ENCODE measurements at regions not wholly inside any gene's neighbourhood (a gene's known extent, or its start where the extent isn't known, plus 50 kb on each side); places are given as distances from the start of the nearest gene placed in this dataset.

DNA sequence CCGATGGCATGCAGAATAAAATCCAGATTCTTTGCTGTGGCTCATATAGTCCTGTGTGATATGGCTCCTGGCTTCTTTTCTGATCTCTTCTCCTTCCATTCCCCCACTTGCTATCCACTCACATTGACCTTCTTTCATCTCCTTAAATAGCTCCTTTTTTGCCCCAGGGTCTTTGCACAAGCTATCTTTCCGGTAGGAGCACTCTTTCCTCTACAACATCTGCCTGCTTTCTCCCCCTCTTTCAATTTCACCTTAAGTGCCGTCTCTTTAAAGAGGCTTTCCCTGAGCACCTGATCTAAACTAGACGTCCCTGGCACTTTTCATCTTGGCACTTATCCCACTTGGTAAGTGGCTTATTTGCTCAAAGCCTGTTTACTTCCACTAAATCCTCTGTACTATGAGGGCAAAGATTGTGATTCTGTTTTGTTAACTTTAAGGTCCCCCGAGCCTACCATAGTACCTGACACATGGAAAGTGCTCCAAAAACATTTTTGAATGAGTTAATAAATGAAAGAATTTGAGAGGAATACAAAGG is 323.3 kb upstream of the TLE3 start:
- no peak for DNase-seq

DNA sequence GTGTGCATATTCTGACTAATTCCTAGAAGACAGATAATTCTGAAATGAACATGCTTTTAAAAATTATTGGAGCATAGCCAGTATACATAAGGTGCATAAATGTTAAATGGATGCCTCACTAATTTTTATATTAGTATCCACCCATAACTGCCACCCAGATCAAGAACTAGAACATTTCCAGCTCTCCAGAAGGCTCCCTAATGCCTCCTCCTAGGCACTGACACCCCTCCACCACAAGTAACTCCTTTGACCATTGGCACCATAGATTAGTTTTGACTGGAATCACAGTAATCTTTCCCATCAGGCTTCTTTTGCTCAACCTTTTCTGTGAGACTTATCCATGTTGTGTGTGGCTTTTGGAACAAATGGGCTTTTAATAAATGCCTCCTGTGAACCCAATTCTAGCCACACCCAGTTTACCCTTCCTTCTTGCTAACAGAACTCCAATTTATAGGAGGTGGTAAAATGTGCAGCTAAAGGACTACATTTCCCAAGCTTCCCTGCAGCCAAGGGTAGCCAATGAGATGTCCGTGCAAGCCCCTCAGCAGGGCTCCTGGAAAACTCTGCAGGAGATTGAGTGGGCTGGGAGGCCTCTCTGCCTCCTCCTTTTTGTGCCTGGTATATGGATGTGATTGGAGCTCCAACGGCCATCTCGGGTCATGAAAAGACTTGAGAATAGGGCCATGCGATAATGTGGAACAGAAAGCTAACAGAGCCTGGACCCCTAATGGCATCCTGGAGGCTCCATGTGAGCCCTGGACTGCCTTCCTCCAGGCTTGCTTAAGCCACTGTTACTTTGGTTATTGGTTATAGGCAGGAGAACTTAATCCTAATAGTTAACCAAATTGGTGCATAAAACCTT is 322.6 kb upstream of the TLE3 start:
- DNase-seq, result no peak

DNA sequence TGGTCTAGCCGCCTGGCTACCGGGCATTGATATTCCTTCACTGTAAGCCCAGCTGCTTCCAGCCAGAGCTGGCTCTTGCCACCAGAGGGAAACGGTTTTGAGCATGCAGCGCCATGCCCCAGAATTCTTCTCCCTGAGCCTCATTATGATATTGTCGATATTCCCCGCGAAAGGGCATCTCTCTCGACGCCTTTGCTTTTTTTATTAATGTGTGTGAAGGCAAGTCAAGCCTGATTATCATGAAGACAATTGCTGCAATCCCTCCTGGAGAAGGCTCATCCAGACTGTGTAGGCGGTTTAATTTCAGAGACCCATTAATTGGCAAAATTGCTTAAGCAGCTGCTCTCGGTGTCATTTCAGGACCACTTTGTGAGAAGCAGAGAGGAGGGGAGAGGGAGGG is 321.2 kb upstream of the TLE3 start:
- no peak for DNase-seq

- no peak for DNase-seq
These were observed 319.8 kb upstream of the TLE3 start for GRCh38 chr15:70417535-70417934.

GRCh38 chr15:70416829-70417228 is 319.1 kb upstream of the TLE3 start:
- DNase-seq, result no peak

DNA sequence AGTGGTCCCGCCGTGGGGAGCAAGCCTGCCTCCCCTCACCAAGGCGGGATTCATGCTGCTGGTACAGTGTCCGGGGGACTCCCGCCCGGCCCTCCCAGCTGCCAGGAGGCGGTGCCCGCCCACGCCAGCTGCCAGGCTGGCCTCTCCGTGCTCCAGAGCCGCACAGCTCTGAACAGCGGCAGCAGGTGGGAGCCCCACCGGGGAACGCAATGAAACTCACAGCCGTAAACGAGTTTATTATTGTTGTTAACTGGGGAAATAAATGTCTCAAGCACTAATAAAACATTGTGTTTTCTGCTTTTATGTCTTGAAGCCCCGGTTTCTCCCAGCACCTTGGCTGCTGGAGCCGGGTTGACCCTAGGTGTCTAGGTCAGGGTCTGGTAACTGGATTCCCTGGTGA is 317.7 kb upstream of the TLE3 start:
- DNase-seq, result no peak

GRCh38 chr15:70414626-70415025 is 316.9 kb upstream of the TLE3 start:
- DNase-seq, result no peak

GRCh38 chr15:70412794-70413193 is 315.1 kb upstream of the TLE3 start:
- DNase-seq, result no peak

DNA sequence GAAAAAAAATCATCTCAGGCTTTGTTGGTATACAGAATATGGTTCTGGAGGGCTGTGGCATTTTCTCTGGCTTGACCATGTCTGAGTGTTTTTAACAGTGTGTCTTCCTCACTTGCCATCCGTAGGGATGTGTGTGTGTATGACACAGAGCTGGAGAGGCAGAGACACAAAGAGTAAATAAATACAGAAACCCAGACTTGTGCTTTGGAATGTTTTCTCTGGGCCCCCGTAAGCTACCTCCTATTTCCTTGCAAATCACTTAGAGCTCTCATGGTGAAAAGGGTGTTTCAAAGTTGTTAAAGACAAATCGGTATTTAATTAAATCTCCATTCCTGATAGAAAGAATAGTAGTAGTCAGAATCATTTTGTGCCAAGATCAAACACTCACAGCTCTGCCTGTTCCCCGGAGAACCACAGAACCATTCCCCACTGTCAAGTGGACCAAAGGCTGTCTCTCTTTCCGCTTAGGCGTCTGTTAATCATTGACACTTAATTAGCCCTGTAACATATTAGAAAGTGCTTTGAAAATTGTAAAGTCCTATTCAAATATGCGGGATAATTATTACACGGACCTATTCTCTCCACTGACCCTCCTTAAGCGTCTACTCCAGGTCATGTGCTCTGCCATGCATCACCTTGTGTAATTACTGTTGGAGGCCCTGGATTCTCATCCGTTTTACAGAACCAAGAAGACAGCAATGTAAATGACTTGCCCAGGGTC is 313.6 kb upstream of the TLE3 start:
- no peak for DNase-seq

- no peak for DNase-seq
These were observed 312.8 kb upstream of the TLE3 start for GRCh38 chr15:70410371-70410985.

- DNase-seq, result no peak
These were observed 311.7 kb upstream of the TLE3 start for GRCh38 chr15:70409388-70409787.

- DNase-seq, result no peak
These were observed 310.2 kb upstream of the TLE3 start for GRCh38 chr15:70407955-70408354.

DNA sequence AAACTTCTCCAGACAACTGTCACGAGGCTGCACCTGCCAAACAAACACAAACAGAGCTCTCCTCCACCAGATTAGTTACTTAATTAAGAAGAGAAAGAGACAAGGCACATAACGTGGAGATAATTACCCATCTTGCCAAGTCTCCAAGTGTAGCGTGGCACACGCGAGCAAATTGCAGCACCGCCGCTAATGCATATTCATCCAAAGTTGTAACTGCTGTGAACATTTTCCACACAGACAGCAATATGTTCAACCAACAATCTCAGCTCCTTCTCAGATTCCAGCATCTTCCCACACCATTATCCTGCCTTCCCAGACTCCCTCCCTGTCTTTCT is 309.6 kb upstream of the TLE3 start:
- no peak for DNase-seq

- DNase-seq, result no peak
These were observed 309.1 kb upstream of the TLE3 start for GRCh38 chr15:70406617-70407335.

DNA sequence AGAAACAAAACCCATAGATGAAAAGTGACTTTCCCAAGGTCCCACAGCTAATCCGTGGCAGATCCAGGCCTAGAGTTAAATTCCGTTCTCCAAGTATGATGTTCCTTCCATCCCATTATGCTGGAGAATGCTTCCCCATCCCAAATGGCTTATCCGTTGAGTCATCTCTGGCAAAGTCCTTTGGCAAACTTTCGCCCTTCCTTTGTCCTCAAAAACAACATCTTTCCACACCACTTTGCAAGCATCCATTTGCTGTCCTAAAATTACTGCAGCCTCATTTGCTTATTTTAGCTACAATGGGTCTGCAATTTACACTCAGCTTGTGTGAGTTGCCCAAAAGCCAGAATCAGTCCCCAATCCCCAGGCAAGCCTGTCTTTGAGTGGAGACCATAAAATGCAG is 304.0 kb upstream of the TLE3 start:
- no peak for DNase-seq

- DNase-seq, result no peak
These were observed 303.2 kb upstream of the TLE3 start for GRCh38 chr15:70400766-70401541.

DNA sequence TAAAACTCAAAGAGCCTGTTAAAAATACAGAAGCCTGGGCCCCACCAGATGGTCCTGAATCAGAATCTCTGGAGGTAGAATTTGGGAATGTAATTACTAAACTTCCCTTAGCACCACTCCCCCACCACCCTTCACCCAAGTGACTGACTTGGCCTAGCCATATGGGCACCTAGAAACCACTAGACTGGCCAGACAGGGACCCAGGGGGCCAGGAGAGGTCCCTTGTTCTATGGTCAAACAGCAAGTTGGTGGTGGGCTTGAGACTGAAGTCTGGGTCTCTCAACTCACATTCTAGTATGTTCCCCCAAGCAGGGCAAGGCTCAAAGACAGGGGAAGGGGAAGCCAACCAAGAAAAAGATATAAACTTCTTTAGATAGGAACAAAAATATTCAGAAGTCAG is 301.5 kb upstream of the TLE3 start:
- DNase-seq, result no peak

- no peak for DNase-seq
These were observed 301.0 kb upstream of the TLE3 start for GRCh38 chr15:70398694-70399093.

- DNase-seq, result no peak
These were observed 299.1 kb upstream of the TLE3 start for GRCh38 chr15:70396807-70397206.

DNA sequence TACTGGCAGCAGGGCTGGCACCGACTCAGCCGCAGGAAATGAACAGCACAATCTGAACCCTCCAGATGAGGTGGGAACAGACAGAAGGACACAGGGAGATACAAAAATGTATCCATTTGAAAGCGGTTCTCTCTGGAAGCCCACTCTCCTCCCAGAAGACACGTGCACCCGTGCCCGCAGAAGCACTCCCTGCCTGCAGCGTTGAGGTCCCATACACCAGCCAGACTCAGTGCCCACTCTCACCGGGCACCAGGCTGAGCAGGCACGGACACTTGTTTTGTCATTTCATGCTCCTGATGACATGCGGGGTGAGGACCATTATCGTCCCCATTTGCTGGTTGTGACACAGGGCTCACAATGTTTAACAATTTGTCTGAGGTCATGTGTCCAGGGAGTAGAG is 297.4 kb upstream of the TLE3 start:
- DNase-seq, result no peak

DNA sequence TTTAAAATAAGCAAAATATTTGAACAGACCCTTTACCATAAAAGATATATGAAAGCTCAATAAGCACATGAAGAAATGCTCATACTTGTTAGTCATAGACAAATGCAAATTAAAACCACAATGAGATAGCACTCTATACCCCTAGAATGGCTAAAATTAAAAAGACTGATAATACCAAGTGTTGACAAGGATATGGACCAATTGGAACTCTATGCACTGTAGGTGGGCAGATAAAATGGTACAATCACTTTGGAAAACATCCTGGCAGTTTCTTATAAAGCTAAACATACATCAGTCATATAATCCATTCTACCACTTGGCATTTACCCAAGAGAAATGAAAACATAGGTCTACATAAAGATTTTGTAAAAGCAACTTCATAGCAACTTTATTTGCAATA is 293.0 kb upstream of the TLE3 start:
- DNase-seq, result no peak

DNA sequence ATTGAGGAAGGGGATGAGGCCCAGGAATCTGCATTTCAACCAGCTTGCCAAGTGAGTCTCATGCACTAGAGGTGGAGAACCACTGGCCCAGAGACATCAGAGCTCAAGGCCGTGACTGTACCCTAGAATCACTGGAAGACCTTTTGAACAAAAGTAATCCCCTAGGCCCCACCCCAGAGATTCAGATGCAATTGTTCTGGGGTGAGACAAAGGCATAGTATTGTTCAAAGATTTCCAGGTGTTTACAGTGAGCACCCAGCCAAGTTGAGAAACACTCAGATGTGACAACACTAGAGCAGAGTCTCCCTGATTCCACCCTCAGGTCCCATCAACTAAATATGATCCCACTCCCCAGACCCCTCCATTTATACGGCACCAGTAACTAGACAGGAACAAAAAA is 290.3 kb upstream of the TLE3 start:
- DNase-seq, result no peak
